ENCODE measurements at regions not wholly inside any gene's neighbourhood (a gene's known extent, or its start where the extent isn't known, plus 50 kb on each side); places are given as distances from the start of the nearest gene placed in this dataset.

GRCh38 chr14:85131226-85131922, 398.6 kb upstream of the FLRT2 start:
- H3K4me3 ChIP-seq (ENCODE audit: control insufficient read depth, low read depth, low read length): no peak overlapping the region
- TF ChIP-seq CTCF (IDR thresholded peaks at IDR 0.05; ENCODE audit: control insufficient read depth, insufficient read depth, low read depth, low read length, missing control alignments): no peak
- DNase-seq (ENCODE audit: low read depth): no peak

- no peak overlapping the region for H3K4me3 ChIP-seq (ENCODE audit: control insufficient read depth, low read depth, low read length)
- no peak for DNase-seq (ENCODE audit: low read depth)
- no peak for TF ChIP-seq CTCF (IDR thresholded peaks at IDR 0.05; ENCODE audit: control insufficient read depth, insufficient read depth, low read depth, low read length, missing control alignments)
These were observed 387.0 kb upstream of the FLRT2 start for GRCh38 chr14:85142982-85143381.

GRCh38 chr14:85146779-85147178, 383.2 kb upstream of the FLRT2 start:
- H3K4me3 ChIP-seq (ENCODE audit: control insufficient read depth, low read depth, low read length): no peak overlapping the region
- no peak for DNase-seq (ENCODE audit: low read depth)
- no peak for TF ChIP-seq CTCF (IDR thresholded peaks at IDR 0.05; ENCODE audit: control insufficient read depth, insufficient read depth, low read depth, low read length, missing control alignments)

GRCh38 chr14:85150166-85150565, 379.8 kb upstream of the FLRT2 start:
- no peak for TF ChIP-seq CTCF (IDR thresholded peaks at IDR 0.05; ENCODE audit: control insufficient read depth, insufficient read depth, low read depth, low read length, missing control alignments)
- DNase-seq (ENCODE audit: low read depth): no peak
- H3K4me3 ChIP-seq (ENCODE audit: control insufficient read depth, low read depth, low read length): no peak overlapping the region

- H3K4me3 ChIP-seq (ENCODE audit: control insufficient read depth, low read depth, low read length): no peak overlapping the region
- no peak for TF ChIP-seq CTCF (IDR thresholded peaks at IDR 0.05; ENCODE audit: control insufficient read depth, insufficient read depth, low read depth, low read length, missing control alignments)
- no peak for DNase-seq (ENCODE audit: low read depth)
These were observed 375.2 kb upstream of the FLRT2 start for GRCh38 chr14:85154714-85155113.

GRCh38 chr14:85156319-85156718, 373.6 kb upstream of the FLRT2 start:
- no peak for TF ChIP-seq CTCF (IDR thresholded peaks at IDR 0.05; ENCODE audit: control insufficient read depth, insufficient read depth, low read depth, low read length, missing control alignments)

More at GRCh38 chr14:85156319-85156718, 373.6 kb upstream of the FLRT2 start:
- no peak overlapping the region for H3K4me3 ChIP-seq (ENCODE audit: control insufficient read depth, low read depth, low read length)
- no peak for DNase-seq (ENCODE audit: low read depth)
